Posterior cingulate gyrus (tissue), 11 donors: ENCODE measurements at regions not wholly inside any gene's neighbourhood (a gene's known extent, or its start where the extent isn't known, plus 50 kb on each side); places are given as distances from the start of the nearest gene placed in this dataset.
"Not testable (repeated sequence)": the region's sequence is repeated elsewhere in the genome, so short reads cannot be mapped to it uniquely, and the experiment has no call there.

Experiments used
- DNase-seq, 10 donors: peaks; one replicate each; pipeline versions ENCODE4 v3.0.0 to v3.0.0-alpha.2; 2020 to 2021; ENCODE audit warnings: mixed read lengths in 3 of 10
- intact Hi-C: fragments of 100-400 bp; cut with DNase I; formaldehyde crosslinking; loops from one replicate; pipeline ENCODE4 v1.15.1; 2023

GRCh38 chr10:90224791-90225566 is 523.6 kb downstream of the KIF20B start:
- intact Hi-C loops, result no loop called here
- DNase-seq, result no peak

GRCh38 chr10:90226517-90226916 is 525.1 kb downstream of the KIF20B start:
- no peak for DNase-seq
- intact Hi-C loops, result no loop called here

- DNase-seq, result no peak
- intact Hi-C loops, result no loop called here
Observed at GRCh38 chr10:90227217-90227656, 525.8 kb downstream of the KIF20B start.

GRCh38 chr10:90227786-90228185 is 526.4 kb downstream of the KIF20B start:
- no peak for DNase-seq
- intact Hi-C loops, result no loop called here

GRCh38 chr10:90229486-90229885 is 528.1 kb downstream of the KIF20B start:
- no peak for DNase-seq
- intact Hi-C loops, result no loop called here

- DNase-seq, intact Hi-C loops: not testable (repeated sequence)
Observed at GRCh38 chr10:90233805-90234204, 532.4 kb downstream of the KIF20B start.

- DNase-seq, result no peak
- intact Hi-C loops, result no loop called here
Observed at GRCh38 chr10:90245623-90246022, 544.2 kb downstream of the KIF20B start.

- intact Hi-C loops, result not testable (repeated sequence)
- DNase-seq, result peak in 2 of 10 donors; percentile 50 to 59
Observed at GRCh38 chr10:90250784-90251183, 549.4 kb downstream of the KIF20B start.

GRCh38 chr10:90269699-90270098 is 568.3 kb downstream of the KIF20B start:
- intact Hi-C loops, result loop anchor here (10.0 kb wide), 1 partner anchor 45 kb away; no protein-coding TSS in a partner anchor
- DNase-seq, result no peak

- intact Hi-C loops, result no loop called here
- no peak for DNase-seq
Observed at GRCh38 chr10:90274721-90275468, 573.5 kb downstream of the KIF20B start.

- DNase-seq, result no peak
- intact Hi-C loops, result no loop called here
Observed at GRCh38 chr10:90276894-90277475, 575.6 kb downstream of the KIF20B start.

GRCh38 chr10:90286406-90286805 is 571.4 kb downstream of the HTR7 start:
- DNase-seq, result no peak
- intact Hi-C loops, result no loop called here

GRCh38 chr10:90286941-90287340 is 570.9 kb downstream of the HTR7 start:
- intact Hi-C loops, result no loop called here
- no peak for DNase-seq

- DNase-seq, result no peak
- intact Hi-C loops, result no loop called here
Observed at GRCh38 chr10:90288391-90288933, 569.4 kb downstream of the HTR7 start.

- intact Hi-C loops, result no loop called here
- no peak for DNase-seq
Observed at GRCh38 chr10:90289037-90289436, 568.8 kb downstream of the HTR7 start.

- no peak for DNase-seq
- intact Hi-C loops, result no loop called here
Observed at GRCh38 chr10:90293616-90294015, 564.2 kb downstream of the HTR7 start.

- not testable (repeated sequence) for DNase-seq
Observed at GRCh38 chr10:90294821-90295540, 562.9 kb downstream of the HTR7 start.

GRCh38 chr10:90302031-90302430 is 555.8 kb downstream of the HTR7 start:
- intact Hi-C loops, DNase-seq: not testable (repeated sequence)

More at GRCh38 chr10:90294821-90295540, 562.9 kb downstream of the HTR7 start:
- intact Hi-C loops, result not testable (repeated sequence)

GRCh38 chr10:90302758-90303481 is 554.9 kb downstream of the HTR7 start:
- DNase-seq, result no peak
- intact Hi-C loops, result no loop called here

GRCh38 chr10:90304533-90304932 is 553.3 kb downstream of the HTR7 start:
- no peak for DNase-seq
- intact Hi-C loops, result no loop called here
